Osteoblast (primary cell): ENCODE measurements at regions not wholly inside any gene's neighbourhood (a gene's known extent, or its start where the extent isn't known, plus 50 kb on each side); places are given as distances from the start of the nearest gene placed in this dataset.

ENCODE experiments used
- DNase-seq: peaks from one replicate; pipeline ENCODE4 v3.0.0; 2011; ENCODE audit warnings: low spot score, mixed read lengths; ENCODE audit not compliant: insufficient read length; ENCODE audit errors: missing footprints
- H2AFZ ChIP-seq: 2 replicates; pipeline ENCODE4 v1.6.0; 2011; ENCODE audit warnings: mild to moderate bottlenecking, low read length
- H3K27ac ChIP-seq: 2 replicates; pipeline ENCODE4 v1.5.1; 2011; ENCODE audit warnings: mild to moderate bottlenecking, low read depth, low read length, moderate library complexity
- H3K27me3 ChIP-seq: 2 replicates; pipeline ENCODE4 v1.6.0; 2012; ENCODE audit warnings: mild to moderate bottlenecking, control low read depth, inconsistent platforms, low read length, moderate library complexity; ENCODE audit not compliant: insufficient read depth
- H3K36me3 ChIP-seq: 2 replicates; pipeline ENCODE4 v1.5.1; 2011; ENCODE audit warnings: mild to moderate bottlenecking, low read length, control low read depth, moderate library complexity; ENCODE audit not compliant: insufficient read depth
- H3K4me1 ChIP-seq: 2 replicates; pipeline ENCODE4 v1.5.1; 2011; ENCODE audit warnings: mild to moderate bottlenecking, low read length, control low read depth, moderate library complexity; ENCODE audit not compliant: insufficient read depth
- H3K4me2 ChIP-seq: 2 replicates; pipeline ENCODE4 v1.6.0; 2011; ENCODE audit warnings: mild to moderate bottlenecking, low read length; ENCODE audit not compliant: insufficient read depth
- H3K4me3 ChIP-seq: fragments of 200-600 bp; sonication (generic); 3 replicates; pipeline ENCODE4 v1.5.1; 2012; ENCODE audit warnings: mild to moderate bottlenecking, low read length, inconsistent platforms; ENCODE audit not compliant: insufficient read depth
- H3K79me2 ChIP-seq: 2 replicates; pipeline ENCODE4 v1.6.0; 2012; ENCODE audit warnings: mild to moderate bottlenecking, low read length, control low read depth, inconsistent platforms; ENCODE audit not compliant: insufficient read depth
- H3K9me3 ChIP-seq: 2 replicates; pipeline ENCODE4 v1.5.1; 2011; ENCODE audit warnings: low read depth, low read length, control low read depth
- H4K20me1 ChIP-seq: 2 replicates; pipeline ENCODE4 v1.6.0; 2012; ENCODE audit warnings: mild to moderate bottlenecking, low read length, control low read depth; ENCODE audit not compliant: insufficient read depth
- CTCF ChIP-seq: IDR thresholded peaks from 2 replicates; pipeline ENCODE4 v1.5.1; 2011; ENCODE audit warnings: mild to moderate bottlenecking, low read depth, low read length, moderate library complexity; ENCODE audit errors: extremely low read depth

GRCh38 chrX:120742946-120743665, 113.3 kb upstream of the C1GALT1C1 start:
- H3K27ac ChIP-seq: no peak overlapping the region
- H2AFZ ChIP-seq: no peak overlapping the region
- no peaks in the 10 kb centered on the region for H3K36me3 ChIP-seq
- no peaks in the 10 kb centered on the region for H3K9me3 ChIP-seq
- no peaks in the 10 kb centered on the region for H3K4me1 ChIP-seq
- no peak for TF ChIP-seq CTCF
- no peak overlapping the region for H3K4me3 ChIP-seq
- no peak overlapping the region for H3K4me2 ChIP-seq
- no peaks in the 10 kb centered on the region for H4K20me1 ChIP-seq
- no peaks in the 10 kb centered on the region for H3K79me2 ChIP-seq
- no peaks in the 10 kb centered on the region for H3K27me3 ChIP-seq
- no peak for DNase-seq

- no peak for DNase-seq
- Histone ChIP-seq H4K20me1 (no peaks in the 10 kb centered on the region), H3K36me3 (no peaks in the 10 kb centered on the region), H3K79me2 (no peaks in the 10 kb centered on the region), H3K27ac (no peak overlapping the region), H3K4me1 (peaks cover 15% of the 10 kb centered on the region), H3K27me3 (no peaks in the 10 kb centered on the region), H3K4me3 (no peak overlapping the region), H3K4me2 (no peak overlapping the region), H3K9me3 (no peaks in the 10 kb centered on the region), H2AFZ (no peak overlapping the region)
- TF ChIP-seq CTCF: no peak
Observed at GRCh38 chrX:120741452-120741851, 111.6 kb upstream of the C1GALT1C1 start.

- Histone ChIP-seq H3K27ac (no peak overlapping the region), H2AFZ (no peak overlapping the region), H3K9me3 (no peaks in the 10 kb centered on the region), H3K36me3 (no peaks in the 10 kb centered on the region), H3K79me2 (no peaks in the 10 kb centered on the region), H3K4me3 (no peak overlapping the region), H3K4me2 (no peak overlapping the region), H3K4me1 (peaks cover 24% of the 10 kb centered on the region), H3K27me3 (no peaks in the 10 kb centered on the region), H4K20me1 (no peaks in the 10 kb centered on the region)
- DNase-seq: no peak
- no peak for TF ChIP-seq CTCF
Observed at GRCh38 chrX:120740072-120740471, 110.2 kb upstream of the C1GALT1C1 start.

- no peaks in the 10 kb centered on the region for H3K27me3 ChIP-seq
- DNase-seq: no peak
- TF ChIP-seq CTCF: no peak
- no peak overlapping the region for H2AFZ ChIP-seq
- peaks cover 26% of the 10 kb centered on the region for H3K4me1 ChIP-seq
- no peaks in the 10 kb centered on the region for H3K36me3 ChIP-seq
- no peaks in the 10 kb centered on the region for H4K20me1 ChIP-seq
- H3K79me2 ChIP-seq: no peaks in the 10 kb centered on the region
- H3K4me3 ChIP-seq: no peak overlapping the region
- H3K9me3 ChIP-seq: no peaks in the 10 kb centered on the region
- H3K4me2 ChIP-seq: no peak overlapping the region
- H3K27ac ChIP-seq: no peak overlapping the region
Observed at GRCh38 chrX:120739300-120739699, 109.4 kb upstream of the C1GALT1C1 start.
